NCI-H526 (cell line): ENCODE measurements at regions not wholly inside any gene's neighbourhood (a gene's known extent, or its start where the extent isn't known, plus 50 kb on each side); places are given as distances from the start of the nearest gene placed in this dataset.
"Not testable (repeated sequence)": the region's sequence is repeated elsewhere in the genome, so short reads cannot be mapped to it uniquely, and the experiment has no call there.

Experiments used
- DNase-seq, 2 experiments: peaks; one replicate each; lab custom pipeline; 2025; lab: John Stamatoyannopoulos, UW

- no peak for DNase-seq
These were observed 378.8 kb upstream of the PODXL start for GRCh38 chr7:131935180-131935579.

GRCh38 chr7:131934452-131934851 is 378.0 kb upstream of the PODXL start:
- DNase-seq, result no peak

DNA sequence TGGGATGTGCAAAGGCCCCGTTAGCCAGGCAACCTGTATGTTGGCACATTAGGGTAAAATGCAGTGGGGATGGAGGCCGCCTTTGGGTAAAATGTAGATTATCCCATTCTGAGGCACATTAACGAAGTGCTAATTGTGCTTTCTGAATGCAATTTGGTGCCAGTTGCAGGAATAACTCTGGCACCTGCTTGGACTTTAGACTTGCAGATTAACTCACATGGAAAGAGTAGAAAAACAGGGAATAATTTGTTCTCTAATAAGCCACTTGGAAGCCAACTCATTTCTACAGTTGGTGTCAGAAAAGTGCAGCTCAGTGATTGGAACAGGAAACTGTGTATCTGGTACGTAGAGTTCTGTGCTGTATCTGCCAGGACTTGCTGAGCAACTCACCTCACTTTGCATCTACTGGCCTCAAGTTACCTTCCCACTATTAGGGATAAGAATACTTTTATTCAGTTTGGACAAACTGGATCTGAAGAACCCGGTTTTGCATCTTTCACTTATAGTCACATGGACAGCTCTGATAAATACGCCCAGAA is 377.4 kb upstream of the PODXL start:
- DNase-seq, result no peak

GRCh38 chr7:131933219-131933618 is 376.8 kb upstream of the PODXL start:
- DNase-seq, result not testable (repeated sequence)

DNA sequence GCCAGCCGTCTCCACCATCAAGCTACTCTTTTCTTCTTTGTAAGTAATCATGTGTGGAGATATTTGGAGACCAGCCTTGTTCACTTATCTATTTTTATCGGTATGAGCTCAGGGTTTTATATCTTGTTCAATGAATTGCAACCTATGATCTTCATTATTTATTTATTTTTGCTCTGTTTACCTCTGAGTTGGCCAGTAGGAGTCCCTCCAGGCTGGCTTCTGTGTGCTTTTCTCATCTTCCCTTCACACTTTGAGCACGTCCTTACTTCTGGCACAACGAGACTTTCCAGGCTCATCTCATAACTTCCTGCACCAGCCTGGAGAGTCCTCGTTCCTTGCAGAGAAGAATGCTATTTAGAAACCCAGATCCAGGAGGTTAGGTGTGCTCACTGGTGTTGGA is 375.8 kb upstream of the PODXL start:
- no peak for DNase-seq

GRCh38 chr7:131931370-131931769 is 374.9 kb upstream of the PODXL start:
- no peak for DNase-seq

DNA sequence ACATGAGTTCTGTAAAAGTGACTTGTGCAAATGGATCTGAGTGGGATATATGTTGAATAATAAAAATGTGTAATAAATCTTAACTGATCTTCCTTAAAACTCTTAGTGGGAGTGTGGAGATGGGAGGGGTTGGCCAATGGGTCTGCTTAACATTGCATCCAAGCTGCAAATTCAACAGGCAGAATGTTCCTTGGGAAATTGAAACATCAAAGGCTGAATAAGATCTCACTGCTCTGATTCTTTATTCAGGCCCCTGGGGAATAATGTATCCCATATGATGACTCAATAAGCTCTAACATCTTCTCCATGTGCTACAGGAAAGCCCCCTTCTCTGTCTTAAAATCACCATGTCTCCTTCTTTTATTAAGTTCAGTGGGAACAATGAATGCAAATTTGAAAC is 373.2 kb upstream of the PODXL start:
- DNase-seq, result no peak

- no peak for DNase-seq
These were observed 371.5 kb upstream of the PODXL start for GRCh38 chr7:131927770-131928423.

GRCh38 chr7:131925636-131926035 is 369.2 kb upstream of the PODXL start:
- DNase-seq, result no peak

GRCh38 chr7:131924857-131925256 is 368.4 kb upstream of the PODXL start:
- no peak for DNase-seq

DNA sequence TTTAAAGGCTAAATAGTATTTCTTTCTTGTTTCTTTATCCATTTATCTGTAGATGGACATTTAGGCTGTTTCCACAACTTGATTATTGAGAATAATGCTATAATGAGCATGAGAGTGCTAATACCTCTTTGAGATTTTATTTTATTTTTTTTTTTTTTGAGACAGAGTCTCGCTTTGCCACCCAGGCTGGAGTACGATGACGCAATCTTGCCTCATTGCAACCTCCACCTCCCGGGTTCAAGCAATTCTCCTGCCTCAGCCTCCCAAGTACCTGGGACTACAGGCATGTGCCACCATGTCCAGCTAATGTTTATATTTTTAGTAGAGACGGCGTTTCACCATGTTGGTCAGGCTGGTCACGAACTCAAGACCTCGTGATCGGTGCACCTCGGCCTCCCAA is 366.5 kb upstream of the PODXL start:
- not testable (repeated sequence) for DNase-seq

GRCh38 chr7:131921016-131921415 is 364.6 kb upstream of the PODXL start:
- no peak for DNase-seq

DNA sequence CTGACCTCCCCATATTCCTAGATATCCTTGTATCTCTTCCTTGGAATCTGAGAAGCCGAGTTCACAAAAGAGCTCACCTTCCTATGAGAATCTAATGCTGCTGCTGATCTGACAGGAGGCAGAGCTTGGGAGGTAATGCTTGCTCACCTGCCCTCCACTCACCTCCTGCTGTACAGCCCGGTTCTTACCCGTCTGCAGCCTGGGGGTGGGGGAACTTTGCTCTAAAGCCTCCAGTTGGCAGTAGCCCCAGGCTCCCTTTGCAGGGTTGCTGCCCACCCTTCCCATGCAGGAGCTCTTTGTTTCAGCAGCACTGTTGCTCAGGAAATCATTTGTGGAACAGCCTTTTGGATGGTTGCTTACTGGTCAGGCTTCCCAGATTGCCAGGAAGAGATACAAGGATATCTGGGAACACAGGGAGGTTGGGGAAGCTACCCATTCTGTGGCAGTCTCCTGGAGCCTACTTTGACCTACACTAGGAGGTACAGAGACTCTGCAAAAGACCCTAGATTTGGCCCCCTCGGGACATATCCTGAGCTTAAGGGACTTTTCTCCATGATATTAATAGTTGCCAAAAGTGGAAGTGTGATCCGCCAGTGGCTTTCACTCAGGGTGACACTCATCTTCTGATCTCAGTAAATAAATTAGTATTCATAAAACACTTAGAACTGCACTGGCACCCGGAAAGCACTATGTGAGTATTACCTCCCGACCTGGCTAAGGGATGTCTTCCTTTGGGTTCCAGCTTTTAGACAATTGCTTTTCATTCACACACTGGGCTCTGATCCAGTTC is 363.7 kb upstream of the PODXL start:
- no peak for DNase-seq

GRCh38 chr7:131911112-131911511 is 354.7 kb upstream of the PODXL start:
- no peak for DNase-seq

GRCh38 chr7:131909151-131909768 is 352.8 kb upstream of the PODXL start:
- DNase-seq, result peak in 1 of 2 experiments; percentile 10

- DNase-seq, result no peak
These were observed 352.3 kb upstream of the PODXL start for GRCh38 chr7:131908714-131909113.

DNA sequence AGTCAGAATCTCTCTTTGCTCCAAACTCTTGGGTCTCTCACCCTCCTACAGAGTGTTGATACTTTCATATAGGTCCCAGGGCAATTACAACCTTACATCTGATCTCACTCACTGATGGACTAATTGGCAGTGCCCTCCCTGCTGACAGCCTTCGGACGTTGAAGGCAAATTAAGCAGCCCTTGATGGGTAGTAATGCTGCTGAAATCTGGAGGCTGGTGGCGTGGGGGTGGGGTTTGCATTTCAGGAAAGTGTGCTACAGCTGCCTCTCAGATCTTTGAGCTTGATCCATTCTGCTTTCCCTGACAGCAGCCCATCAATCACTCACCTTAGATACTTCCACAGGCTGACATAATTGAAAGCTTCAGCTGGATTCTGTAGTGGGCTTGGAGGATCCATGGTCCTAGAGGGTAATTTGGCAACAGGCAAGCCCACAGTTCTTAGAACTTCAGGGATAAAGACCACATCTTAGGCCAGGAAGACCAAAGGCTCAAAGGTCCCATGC is 349.1 kb upstream of the PODXL start:
- DNase-seq, result no peak

GRCh38 chr7:131904760-131905327 is 348.4 kb upstream of the PODXL start:
- no peak for DNase-seq

DNA sequence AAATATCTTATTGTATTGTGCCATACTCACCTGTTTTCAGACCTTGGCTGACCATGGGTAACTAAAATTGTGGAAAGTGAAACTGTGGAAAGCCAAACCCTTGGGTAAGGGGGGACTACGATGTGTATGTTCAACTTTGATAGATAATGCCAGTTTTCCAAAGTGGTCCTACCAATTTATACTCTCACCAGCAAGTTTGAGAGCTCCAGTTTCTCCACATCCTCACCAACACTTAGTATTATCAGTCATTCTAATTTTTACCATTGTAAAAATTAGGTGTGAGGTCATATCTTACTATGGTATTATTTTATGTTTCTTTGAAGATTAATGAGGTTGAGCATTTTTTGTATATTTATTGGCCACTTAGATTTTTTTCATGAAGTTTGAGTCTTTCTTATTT is 346.9 kb upstream of the PODXL start:
- no peak for DNase-seq

DNA sequence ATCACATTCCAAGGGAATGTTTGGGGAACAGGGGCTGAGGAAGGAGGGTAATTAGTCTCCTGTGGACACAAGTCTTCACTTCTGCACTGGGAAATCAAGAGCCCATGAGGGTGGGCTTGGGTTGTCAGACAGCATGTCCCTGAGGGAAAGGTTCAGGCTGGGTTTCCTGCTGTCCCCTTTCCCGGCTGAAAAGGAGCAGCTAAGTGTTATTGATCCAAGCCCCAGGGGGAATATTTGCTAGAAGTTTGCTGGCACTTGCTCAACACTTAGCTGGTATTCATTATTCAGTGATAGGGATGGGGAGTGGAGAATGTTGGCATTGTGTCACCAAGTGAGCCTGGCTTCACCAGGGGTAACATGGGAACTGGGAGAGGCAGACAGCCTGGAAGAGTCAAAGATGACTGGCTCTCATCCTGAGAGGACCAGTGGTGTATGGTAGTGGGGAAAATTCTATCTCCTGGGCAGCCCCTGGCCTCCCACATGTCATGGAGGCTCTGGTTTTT is 344.4 kb upstream of the PODXL start:
- no peak for DNase-seq

GRCh38 chr7:131899271-131900030 is 343.0 kb upstream of the PODXL start:
- DNase-seq, result no peak
